PC-9 (cell line): ENCODE measurements at regions not wholly inside any gene's neighbourhood (a gene's known extent, or its start where the extent isn't known, plus 50 kb on each side); places are given as distances from the start of the nearest gene placed in this dataset.

Experiments
- BruUV-seq: library from RNA; stranded (reverse); fragments of 400-500 nt; replicated peaks from 2 replicates; lab custom pipeline; 2021; lab: Mats Ljungman, UMichigan
- CTCF ChIA-PET: fragments of 300-600 bp; sonication (Branson Sonifier 250); formaldehyde crosslinking; loops from one replicate; lab custom pipeline; 2022; ENCODE audit warnings: antibody characterized with exemption; lab: Charles Lee
- POLR2A ChIA-PET: fragments of 300-600 bp; sonication (Branson Sonifier 250); formaldehyde crosslinking; loops from one replicate; lab custom pipeline; 2022; ENCODE audit warnings: antibody characterized with exemption; ENCODE audit not compliant: unreplicated experiment; lab: Charles Lee
- DNase-seq, 2 experiments: peaks; one replicate each; pipeline versions ENCODE4 v3.0.0 to v3.0.0-alpha.2; 2015 to 2022; ENCODE audit warnings: mixed read lengths in 1 of 2
- H2AFZ ChIP-seq: fragments of 200-600 bp; sonication (generic); 2 replicates; pipeline ENCODE4 v1.8.1; 2017; ENCODE audit warnings: antibody characterized with exemption
- H3F3A ChIP-seq: fragments of 200-600 bp; sonication (generic); 2 replicates; pipeline ENCODE4 v1.8.1; 2017; ENCODE audit warnings: antibody characterized with exemption, mild to moderate bottlenecking, low read depth; ENCODE audit not compliant: insufficient read depth
- H3K27ac ChIP-seq: fragments of 200-600 bp; sonication (generic); 2 replicates; pipeline ENCODE4 v1.6.1; 2016; ENCODE audit warnings: mixed run types
- H3K27me3 ChIP-seq: fragments of 200-600 bp; sonication (generic); 2 replicates; pipeline ENCODE4 v1.6.1; 2016; ENCODE audit warnings: low read depth, mixed run types; ENCODE audit not compliant: insufficient read depth
- H3K36me3 ChIP-seq: fragments of 200-600 bp; sonication (generic); 2 replicates; pipeline ENCODE4 v1.6.1; 2016; ENCODE audit warnings: low read depth, mixed run types
- H3K4me1 ChIP-seq: fragments of 200-600 bp; sonication (generic); replicated peaks from 2 replicates; pipeline ENCODE4 v1.6.1; 2016; ENCODE audit warnings: mixed run types; ENCODE audit not compliant: insufficient read depth
- H3K4me2 ChIP-seq: fragments of 200-600 bp; sonication (generic); 2 replicates; pipeline ENCODE4 v1.6.1; 2017; ENCODE audit warnings: mixed run types
- H3K4me3 ChIP-seq: fragments of 200-600 bp; sonication (generic); 2 replicates; pipeline ENCODE4 v1.6.1; 2016; ENCODE audit warnings: mixed run types
- H3K79me2 ChIP-seq: fragments of 200-600 bp; sonication (generic); 2 replicates; pipeline ENCODE4 v1.6.1; 2017; ENCODE audit warnings: low read depth, mixed run types
- H3K9me2 ChIP-seq: fragments of 200-600 bp; sonication (generic); 2 replicates; pipeline ENCODE4 v1.8.1; 2017; ENCODE audit warnings: mild to moderate bottlenecking; ENCODE audit not compliant: insufficient read depth
- H3K9me3 ChIP-seq: fragments of 200-600 bp; sonication (generic); 2 replicates; pipeline ENCODE4 v1.8.1; 2016; ENCODE audit warnings: low read depth; ENCODE audit not compliant: insufficient read depth
- H4K20me1 ChIP-seq: fragments of 200-600 bp; sonication (generic); 2 replicates; pipeline ENCODE4 v1.8.1; 2017; ENCODE audit not compliant: insufficient read depth
- EZH2 ChIP-seq: fragments of 200-600 bp; sonication (generic); IDR thresholded peaks from 2 replicates; pipeline ENCODE4 v1.8.0; 2017; ENCODE audit warnings: antibody characterized with exemption, low read depth
- intact Hi-C: fragments of 100-400 bp; cut with micrococcal nuclease; formaldehyde crosslinking; loops from one replicate; pipeline ENCODE4 v1.10.0; 2022; ENCODE audit not compliant: unreplicated experiment
- TF ChIP-seq, protein P1 (sequence below): fragments of 200-600 bp; sonication (generic); conservative IDR thresholded peaks from 2 replicates; pipeline ENCODE4 v1.6.1; 2017; ENCODE audit warnings: mixed run types, antibody characterized with exemption, mild to moderate bottlenecking, moderate library complexity

DNA sequence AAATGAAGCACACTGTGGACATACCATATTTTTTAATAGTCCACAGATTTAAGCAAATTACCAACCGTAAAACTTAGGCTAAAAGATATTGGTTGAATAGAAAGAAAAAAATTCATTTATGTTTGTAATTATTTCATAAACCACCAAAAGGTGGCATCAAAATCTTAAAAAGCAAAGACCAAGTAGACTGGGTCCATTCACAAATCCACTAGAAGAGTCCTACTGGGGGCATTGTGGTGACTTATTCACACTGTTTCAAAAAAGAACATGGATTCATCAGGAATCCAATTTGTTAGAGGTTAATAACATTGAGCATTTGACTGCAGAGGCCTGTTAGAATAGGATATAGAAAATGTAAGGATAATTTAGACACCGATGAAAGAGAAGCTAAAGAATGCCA lies 194.9 kb upstream of the KYNU start:
- H3K9me3 ChIP-seq, result no peaks in the 10 kb centered on the region
- no peak overlapping the region for H3K4me2 ChIP-seq
- TF ChIP-seq, protein P1, sequence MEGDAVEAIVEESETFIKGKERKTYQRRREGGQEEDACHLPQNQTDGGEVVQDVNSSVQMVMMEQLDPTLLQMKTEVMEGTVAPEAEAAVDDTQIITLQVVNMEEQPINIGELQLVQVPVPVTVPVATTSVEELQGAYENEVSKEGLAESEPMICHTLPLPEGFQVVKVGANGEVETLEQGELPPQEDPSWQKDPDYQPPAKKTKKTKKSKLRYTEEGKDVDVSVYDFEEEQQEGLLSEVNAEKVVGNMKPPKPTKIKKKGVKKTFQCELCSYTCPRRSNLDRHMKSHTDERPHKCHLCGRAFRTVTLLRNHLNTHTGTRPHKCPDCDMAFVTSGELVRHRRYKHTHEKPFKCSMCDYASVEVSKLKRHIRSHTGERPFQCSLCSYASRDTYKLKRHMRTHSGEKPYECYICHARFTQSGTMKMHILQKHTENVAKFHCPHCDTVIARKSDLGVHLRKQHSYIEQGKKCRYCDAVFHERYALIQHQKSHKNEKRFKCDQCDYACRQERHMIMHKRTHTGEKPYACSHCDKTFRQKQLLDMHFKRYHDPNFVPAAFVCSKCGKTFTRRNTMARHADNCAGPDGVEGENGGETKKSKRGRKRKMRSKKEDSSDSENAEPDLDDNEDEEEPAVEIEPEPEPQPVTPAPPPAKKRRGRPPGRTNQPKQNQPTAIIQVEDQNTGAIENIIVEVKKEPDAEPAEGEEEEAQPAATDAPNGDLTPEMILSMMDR, result peak; percentile 47; the same call in 1 of the 2 replicates
- no peak for TF ChIP-seq EZH2
- no peaks in the 10 kb centered on the region for H3K9me2 ChIP-seq
- H3K4me1 ChIP-seq, result no peaks in the 10 kb centered on the region
- no peaks in the 10 kb centered on the region for H3K27me3 ChIP-seq
- no peak overlapping the region for H2AFZ ChIP-seq
- H3K4me3 ChIP-seq, result no peak overlapping the region
- H3K79me2 ChIP-seq, result no peaks in the 10 kb centered on the region
- BruUV-seq, result no TSS peak
- ChIA-PET POLR2A (no interaction called here), CTCF (interaction anchor here (0.6 kb wide), 1 partner anchor 298 kb away, joined by 3 read pairs; no protein-coding TSS in a partner anchor)
- no peak overlapping the region for H3K27ac ChIP-seq
- DNase-seq, result no peak
- H4K20me1 ChIP-seq, result no peaks in the 10 kb centered on the region
- intact Hi-C loops, result loop anchor here (2.0 to 5.0 kb wide), 3 partner anchors 195 to 306 kb away; partner anchors contain the start of gene KYNU
- H3F3A ChIP-seq, result no peaks in the 10 kb centered on the region
- H3K36me3 ChIP-seq, result no peaks in the 10 kb centered on the region

DNA sequence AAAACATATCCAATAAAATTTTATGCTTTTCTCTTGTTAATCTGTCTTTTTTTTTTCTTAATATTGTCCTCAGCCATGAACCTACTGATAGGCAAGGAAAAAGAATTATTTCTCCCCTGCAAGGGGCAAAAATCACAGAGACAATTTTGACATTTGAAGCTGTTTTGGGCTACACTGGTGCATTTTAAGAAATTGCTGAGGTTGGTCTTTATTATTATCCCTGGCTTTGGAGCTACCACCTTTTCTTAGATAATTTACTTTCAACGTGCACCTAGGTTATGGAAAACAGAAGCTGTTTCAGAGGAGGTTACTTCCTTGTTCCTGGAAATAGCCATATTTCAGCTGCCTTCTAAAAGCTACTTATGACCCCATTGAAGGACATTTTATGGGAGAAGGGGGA lies 195.5 kb upstream of the KYNU start:
- H3K36me3 ChIP-seq, result no peaks in the 10 kb centered on the region
- no TSS peak for BruUV-seq
- H3K27me3 ChIP-seq, result no peaks in the 10 kb centered on the region
- H3K9me2 ChIP-seq, result no peaks in the 10 kb centered on the region
- H3K9me3 ChIP-seq, result no peaks in the 10 kb centered on the region
- no peak overlapping the region for H3K27ac ChIP-seq
- intact Hi-C loops, result loop anchor here (2.0 to 5.0 kb wide), 3 partner anchors 195 to 307 kb away; partner anchors contain the start of gene KYNU
- H3K4me3 ChIP-seq, result no peak overlapping the region
- CTCF ChIA-PET, result no interaction called here
- H3K4me1 ChIP-seq, result no peaks in the 10 kb centered on the region
- DNase-seq, result no peak
- POLR2A ChIA-PET, result no interaction called here
- H2AFZ ChIP-seq, result no peak overlapping the region
- TF ChIP-seq EZH2, result no peak
- TF ChIP-seq, protein P1, result no peak
- no peaks in the 10 kb centered on the region for H3F3A ChIP-seq
- no peak overlapping the region for H3K4me2 ChIP-seq
- H4K20me1 ChIP-seq, result no peaks in the 10 kb centered on the region
- no peaks in the 10 kb centered on the region for H3K79me2 ChIP-seq

DNA sequence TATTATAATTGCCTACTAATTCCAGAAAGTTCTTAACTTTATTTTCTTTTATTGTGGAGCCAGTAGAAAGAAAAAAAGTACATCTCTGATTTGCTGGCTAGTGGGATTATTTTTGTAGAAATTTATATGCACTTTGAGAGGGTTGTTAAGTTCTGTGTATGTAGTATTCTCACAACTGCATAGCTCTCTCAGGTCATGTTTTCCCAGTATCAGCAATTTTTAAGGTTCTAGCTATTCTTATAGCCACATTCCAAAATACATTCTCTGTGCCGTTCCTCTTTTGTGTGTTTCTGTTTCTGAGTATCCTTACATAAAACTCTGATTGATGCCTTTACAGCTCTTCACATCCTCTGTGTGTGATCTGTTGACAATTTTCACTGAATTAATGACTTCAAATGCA lies 199.3 kb upstream of the KYNU start:
- no TSS peak for BruUV-seq
- intact Hi-C loops, result no loop called here
- TF ChIP-seq, protein P1, result no peak
- TF ChIP-seq EZH2, result no peak
- no peaks in the 10 kb centered on the region for H3F3A ChIP-seq
- H4K20me1 ChIP-seq, result no peaks in the 10 kb centered on the region
- no peak overlapping the region for H2AFZ ChIP-seq
- CTCF ChIA-PET, result no interaction called here
- H3K4me3 ChIP-seq, result no peak overlapping the region
- no peaks in the 10 kb centered on the region for H3K9me2 ChIP-seq
- H3K79me2 ChIP-seq, result no peaks in the 10 kb centered on the region
- H3K4me1 ChIP-seq, result no peaks in the 10 kb centered on the region
- no peak overlapping the region for H3K27ac ChIP-seq
- H3K27me3 ChIP-seq, result no peaks in the 10 kb centered on the region
- H3K4me2 ChIP-seq, result no peak overlapping the region
- DNase-seq, result no peak
- H3K9me3 ChIP-seq, result no peaks in the 10 kb centered on the region
- POLR2A ChIA-PET, result interaction anchor here (0.5 kb wide), 1 partner anchor 547 kb away, joined by 3 read pairs; no protein-coding TSS in a partner anchor
- no peaks in the 10 kb centered on the region for H3K36me3 ChIP-seq
